Keratinocyte (primary cell): ENCODE measurements at regions not wholly inside any gene's neighbourhood (a gene's known extent, or its start where the extent isn't known, plus 50 kb on each side); places are given as distances from the start of the nearest gene placed in this dataset.

Source experiments
- EZH2 ChIP-seq: IDR thresholded peaks from one replicate; pipeline ENCODE4 v1.6.1; 2012; ENCODE audit warnings: inconsistent platforms, mild to moderate bottlenecking, low read length, moderate library complexity
- TF ChIP-seq, protein P1 (sequence below), 3 experiments: IDR thresholded peaks in 1 of 3; conservative IDR thresholded peaks in 1 of 3; optimal IDR thresholded peaks in 1 of 3; 2 replicates in 2 of 3; 3 replicates in 1 of 3; pipeline versions ENCODE3 to v1.5.1; 2011; ENCODE audit warnings: low read length in 3 of 3, mild to moderate bottlenecking in 3 of 3, moderate library complexity in 2 of 3, control low read depth in 1 of 3, inconsistent platforms in 1 of 3; ENCODE audit not compliant: insufficient read depth in 2 of 3; ENCODE audit errors: extremely low read depth in 1 of 3

DNA sequence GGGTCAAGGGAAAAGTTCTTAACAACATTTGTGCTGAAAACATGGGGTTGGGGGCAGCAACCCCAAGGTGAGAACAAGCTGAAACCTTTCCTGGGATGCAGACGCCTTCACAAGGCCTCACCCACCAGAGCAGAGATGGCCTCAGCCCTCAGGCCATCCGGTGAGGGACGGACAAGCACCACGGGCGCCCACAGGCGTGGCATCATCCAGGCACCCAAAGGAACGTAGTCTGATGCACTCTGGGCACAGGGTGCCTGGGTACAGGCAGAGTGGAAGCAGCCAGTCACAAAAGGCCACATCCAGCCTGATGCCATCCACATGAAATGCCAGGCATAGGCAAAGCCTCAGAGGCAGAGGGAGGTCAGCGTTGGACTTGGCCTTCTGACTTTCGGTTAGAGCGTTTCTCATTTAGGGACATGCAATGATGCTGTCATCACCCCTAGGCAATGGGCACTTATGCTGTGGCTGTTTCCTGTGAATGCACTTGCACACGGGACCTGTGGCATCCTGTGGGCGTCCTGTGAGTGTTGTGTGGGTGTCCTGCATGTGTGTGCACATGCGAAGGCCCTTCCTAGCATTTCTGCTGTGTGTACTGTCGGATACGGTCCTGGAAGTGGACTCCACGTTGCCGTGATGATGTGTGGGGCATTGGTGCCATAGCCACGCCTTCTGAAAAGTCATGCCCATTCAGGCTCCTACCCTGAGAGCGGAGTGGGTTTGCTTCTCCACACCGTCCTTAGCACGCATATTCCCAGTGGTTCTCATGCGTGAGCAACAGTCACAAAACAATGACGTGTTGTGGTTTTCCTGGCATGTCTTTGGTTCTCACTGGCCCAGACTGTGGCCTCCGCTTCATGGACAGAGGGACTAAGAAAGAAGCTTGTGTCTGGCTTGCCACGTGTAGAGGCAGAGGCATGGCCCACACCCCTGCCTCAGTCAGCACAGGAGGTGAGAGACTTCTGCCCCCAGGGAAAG lies 52.7 kb upstream of the ZNF469 start:
- TF ChIP-seq, protein P1, sequence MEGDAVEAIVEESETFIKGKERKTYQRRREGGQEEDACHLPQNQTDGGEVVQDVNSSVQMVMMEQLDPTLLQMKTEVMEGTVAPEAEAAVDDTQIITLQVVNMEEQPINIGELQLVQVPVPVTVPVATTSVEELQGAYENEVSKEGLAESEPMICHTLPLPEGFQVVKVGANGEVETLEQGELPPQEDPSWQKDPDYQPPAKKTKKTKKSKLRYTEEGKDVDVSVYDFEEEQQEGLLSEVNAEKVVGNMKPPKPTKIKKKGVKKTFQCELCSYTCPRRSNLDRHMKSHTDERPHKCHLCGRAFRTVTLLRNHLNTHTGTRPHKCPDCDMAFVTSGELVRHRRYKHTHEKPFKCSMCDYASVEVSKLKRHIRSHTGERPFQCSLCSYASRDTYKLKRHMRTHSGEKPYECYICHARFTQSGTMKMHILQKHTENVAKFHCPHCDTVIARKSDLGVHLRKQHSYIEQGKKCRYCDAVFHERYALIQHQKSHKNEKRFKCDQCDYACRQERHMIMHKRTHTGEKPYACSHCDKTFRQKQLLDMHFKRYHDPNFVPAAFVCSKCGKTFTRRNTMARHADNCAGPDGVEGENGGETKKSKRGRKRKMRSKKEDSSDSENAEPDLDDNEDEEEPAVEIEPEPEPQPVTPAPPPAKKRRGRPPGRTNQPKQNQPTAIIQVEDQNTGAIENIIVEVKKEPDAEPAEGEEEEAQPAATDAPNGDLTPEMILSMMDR (optimal IDR thresholded peaks at IDR 0.05 in 1 of 3, IDR thresholded peaks at IDR 0.05 in 1 of 3, conservative IDR thresholded peaks at IDR 0.05 in 1 of 3; ENCODE audit: extremely low read depth in 1 of 3, insufficient read depth in 2 of 3, low read length in 3 of 3) = no peak
- no peak for TF ChIP-seq EZH2
